ENCODE measurements at regions not wholly inside any gene's neighbourhood (a gene's known extent, or its start where the extent isn't known, plus 50 kb on each side); places are given as distances from the start of the nearest gene placed in this dataset.

DNA sequence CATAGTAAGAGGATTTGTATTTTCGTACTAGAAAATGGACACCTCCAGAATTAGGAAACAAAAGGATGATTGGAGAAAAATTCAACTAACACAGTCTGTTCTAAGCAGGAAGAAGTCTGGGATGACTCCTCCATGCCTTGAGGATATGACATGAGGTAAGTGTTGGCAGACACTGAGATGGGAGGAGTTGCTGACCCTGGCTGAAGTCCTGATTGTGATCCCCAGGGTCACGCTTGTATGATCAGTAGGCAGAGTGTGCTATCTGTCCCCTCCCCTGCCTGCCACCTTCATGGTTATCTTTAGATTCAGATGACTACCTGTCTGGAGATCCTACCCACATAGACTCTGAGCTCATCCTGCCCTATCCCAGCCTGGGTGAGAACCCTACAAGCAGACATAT lies 249.1 kb downstream of the C1orf94 start:
- DNase-seq (ENCODE audit: low read depth, low spot score) (no peak), FAIRE-seq (peak; percentile 83)
- dilution Hi-C loops (cut with MboI; ENCODE audit: extremely low pct_ligation_motif_present, low sequenced_read_pairs): no loop called here
- H3K9me1 ChIP-seq (ENCODE audit: control insufficient read depth, extremely low read depth, insufficient read depth, low read length): no peaks in the 10 kb centered on the region
- no peak overlapping the region for H2AFZ ChIP-seq (ENCODE audit: control insufficient read depth, low read length)
- TF ChIP-seq EZH2 (IDR thresholded peaks at IDR 0.05; ENCODE audit: low read length): no peak
- no peak for TF ChIP-seq CTCF (optimal IDR thresholded peaks at IDR 0.05 in 1 of 3, IDR thresholded peaks at IDR 0.05 in 1 of 3, conservative IDR thresholded peaks at IDR 0.05 in 1 of 3; ENCODE audit: extremely low read depth in 1 of 3, insufficient read depth in 2 of 3, low read length in 3 of 3)
- peaks cover 5% of the 10 kb centered on the region for H3K4me1 ChIP-seq (ENCODE audit: control insufficient read depth, extremely low read depth, insufficient read depth, low read length)
- no peak overlapping the region for H3K4me2 ChIP-seq (ENCODE audit: control insufficient read depth, extremely low read depth, insufficient read depth, low read depth, low read length)
- no peak overlapping the region for H3K4me3 ChIP-seq (ENCODE audit: control insufficient read depth in 2 of 3, extremely low read depth in 1 of 3, insufficient read depth in 2 of 3, low read depth in 1 of 3, low read length in 3 of 3)
- H3K27me3 ChIP-seq (ENCODE audit: control insufficient read depth, extremely low read depth, insufficient read depth, low read length): no peaks in the 10 kb centered on the region
- no peak overlapping the region for H3K27ac ChIP-seq (ENCODE audit: control insufficient read depth, insufficient read depth, low read length)
- H3K79me2 ChIP-seq (ENCODE audit: control insufficient read depth, insufficient read depth, low read length): no peaks in the 10 kb centered on the region
- no peaks in the 10 kb centered on the region for H4K20me1 ChIP-seq (ENCODE audit: control insufficient read depth, extremely low read depth, insufficient read depth, low read length)
- no peaks in the 10 kb centered on the region for H3K9me3 ChIP-seq (ENCODE audit: control insufficient read depth, low read depth, low read length)
- no peak overlapping the region for H3K9ac ChIP-seq (ENCODE audit: control insufficient read depth, extremely low read depth, insufficient read depth, low read length)
- H3K36me3 ChIP-seq (ENCODE audit: control insufficient read depth in 2 of 2, extremely low read depth in 1 of 2, insufficient read depth in 2 of 2, low read length in 2 of 2): no peaks in the 10 kb centered on the region

DNA sequence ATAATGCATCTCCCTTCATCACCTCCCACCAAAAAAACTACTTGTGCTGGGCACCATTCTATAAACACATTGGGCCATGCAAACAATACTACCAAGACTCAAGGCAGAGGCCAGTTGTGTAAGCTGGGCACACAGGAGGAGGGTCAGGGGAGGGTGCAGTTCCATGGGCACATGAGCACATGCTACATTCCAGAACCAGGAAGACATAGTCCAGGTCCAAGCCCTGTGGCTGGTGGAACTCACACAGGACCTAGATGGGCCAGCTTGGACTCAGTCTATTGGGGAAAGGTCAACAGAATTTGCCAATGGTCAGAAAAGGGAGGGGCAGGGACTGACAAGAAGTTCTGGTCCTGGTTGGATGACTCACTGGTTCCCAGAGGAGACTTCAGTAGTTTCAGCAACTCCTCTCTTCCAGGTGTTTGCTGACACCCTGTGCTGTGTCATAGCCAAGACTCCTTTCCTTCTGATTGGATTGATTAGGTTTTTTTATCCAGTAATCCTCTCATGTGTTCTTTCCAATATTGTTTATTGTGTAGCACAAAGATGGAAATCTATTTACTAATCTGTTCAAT lies 249.7 kb downstream of the C1orf94 start:
- no peak overlapping the region for H3K4me2 ChIP-seq (ENCODE audit: control insufficient read depth, extremely low read depth, insufficient read depth, low read depth, low read length)
- peaks cover 5% of the 10 kb centered on the region for H3K4me1 ChIP-seq (ENCODE audit: control insufficient read depth, extremely low read depth, insufficient read depth, low read length)
- DNase-seq (ENCODE audit: low read depth, low spot score) (no peak), FAIRE-seq (peak; percentile 80)
- no peak overlapping the region for H3K4me3 ChIP-seq (ENCODE audit: control insufficient read depth in 2 of 3, extremely low read depth in 1 of 3, insufficient read depth in 2 of 3, low read depth in 1 of 3, low read length in 3 of 3)
- dilution Hi-C loops (cut with MboI; ENCODE audit: extremely low pct_ligation_motif_present, low sequenced_read_pairs): no loop called here
- H2AFZ ChIP-seq (ENCODE audit: control insufficient read depth, low read length): no peak overlapping the region
- H3K9me3 ChIP-seq (ENCODE audit: control insufficient read depth, low read depth, low read length): no peaks in the 10 kb centered on the region
- H4K20me1 ChIP-seq (ENCODE audit: control insufficient read depth, extremely low read depth, insufficient read depth, low read length): no peaks in the 10 kb centered on the region
- peak in 2 of 3 experiments; percentile 34 to 53 for TF ChIP-seq CTCF (optimal IDR thresholded peaks at IDR 0.05 in 1 of 3, IDR thresholded peaks at IDR 0.05 in 1 of 3, conservative IDR thresholded peaks at IDR 0.05 in 1 of 3; ENCODE audit: extremely low read depth in 1 of 3, insufficient read depth in 2 of 3, low read length in 3 of 3)
- TF ChIP-seq EZH2 (IDR thresholded peaks at IDR 0.05; ENCODE audit: low read length): no peak
- no peaks in the 10 kb centered on the region for H3K27me3 ChIP-seq (ENCODE audit: control insufficient read depth, extremely low read depth, insufficient read depth, low read length)
- H3K9me1 ChIP-seq (ENCODE audit: control insufficient read depth, extremely low read depth, insufficient read depth, low read length): no peaks in the 10 kb centered on the region
- no peaks in the 10 kb centered on the region for H3K79me2 ChIP-seq (ENCODE audit: control insufficient read depth, insufficient read depth, low read length)
- H3K9ac ChIP-seq (ENCODE audit: control insufficient read depth, extremely low read depth, insufficient read depth, low read length): no peak overlapping the region
- no peaks in the 10 kb centered on the region for H3K36me3 ChIP-seq (ENCODE audit: control insufficient read depth in 2 of 2, extremely low read depth in 1 of 2, insufficient read depth in 2 of 2, low read length in 2 of 2)
- no peak overlapping the region for H3K27ac ChIP-seq (ENCODE audit: control insufficient read depth, insufficient read depth, low read length)
